HEK293 (cell line): ENCODE measurements at regions not wholly inside any gene's neighbourhood (a gene's known extent, or its start where the extent isn't known, plus 50 kb on each side); places are given as distances from the start of the nearest gene placed in this dataset.

Experiments
- CTCF ChIA-PET: fragments of 350-600 bp; formaldehyde crosslinking; extraction: SDS; loops from one replicate; lab custom pipeline; 2021; ENCODE audit warnings: antibody characterized with exemption; lab: Yijun Ruan, JAX
- POLR2A ChIA-PET: fragments of 300-600 bp; formaldehyde crosslinking; extraction: SDS; loops from one replicate; lab custom pipeline; 2020; ENCODE audit warnings: antibody characterized with exemption, inconsistent platforms; lab: Yijun Ruan, JAX
- H3K27ac ChIP-seq: fragments of 200-500 bp; sonication (Bioruptor generic); 2 replicates; pipeline ENCODE4 v1.5.1; 2014; ENCODE audit warnings: low read depth, low read length, control low read depth, inconsistent platforms; ENCODE audit errors: extremely low read depth
- H3K36me3 ChIP-seq, 2 experiments: fragments of 200-500 bp in 1 of 2; sonication (Bioruptor generic) in 1 of 2; 1 replicate in 1 of 2; 2 replicates in 1 of 2; pipeline ENCODE4 v1.5.1; 2014 to 2017; ENCODE audit warnings: inconsistent platforms in 2 of 2, low read length in 2 of 2; ENCODE audit not compliant: control insufficient read depth in 2 of 2, insufficient read depth in 1 of 2
- H3K4me1 ChIP-seq: fragments of 200-500 bp; sonication (Bioruptor generic); 2 replicates; pipeline ENCODE4 v1.5.1; 2014; ENCODE audit warnings: mild to moderate bottlenecking, low read length, inconsistent platforms; ENCODE audit not compliant: control insufficient read depth, insufficient read depth
- H3K4me3 ChIP-seq: 2 replicates; pipeline ENCODE4 v1.5.1; 2011; ENCODE audit warnings: low read depth, mild to moderate bottlenecking, control low read depth, low read length, moderate library complexity
- H3K9me3 ChIP-seq: fragments of 200-500 bp; sonication (Bioruptor generic); 2 replicates; pipeline ENCODE4 v1.5.1; 2014; ENCODE audit warnings: low read depth, low read length, inconsistent platforms; ENCODE audit not compliant: control insufficient read depth, insufficient read depth
- KLF10 ChIP-seq: fragments of 450-650 bp; IDR thresholded peaks from 2 replicates; pipeline ENCODE4 v1.5.1; 2018; ENCODE audit warnings: missing biosample characterization, mild to moderate bottlenecking, missing genetic modification characterization
- PRDM4 ChIP-seq: fragments of 450-650 bp; formaldehyde crosslinking; IDR thresholded peaks from 2 replicates; pipeline ENCODE4 v1.5.1; 2017; ENCODE audit warnings: missing biosample characterization, missing genetic modification characterization
- SCRT2 ChIP-seq: fragments of 450-650 bp; formaldehyde crosslinking; IDR thresholded peaks from 2 replicates; pipeline ENCODE4 v1.5.1; 2016; ENCODE audit warnings: missing biosample characterization, missing genetic modification characterization
- SETDB1 ChIP-seq: IDR thresholded peaks from one replicate; pipeline ENCODE4 v1.6.1; 2017; ENCODE audit warnings: mild to moderate bottlenecking, low read length, moderate library complexity, mixed read lengths; ENCODE audit not compliant: insufficient read length
- SP3 ChIP-seq: fragments of 450-650 bp; formaldehyde crosslinking; IDR thresholded peaks from 2 replicates; pipeline ENCODE4 v1.5.1; 2016; ENCODE audit warnings: missing biosample characterization, missing genetic modification characterization
- ZBTB20 ChIP-seq: fragments of 450-650 bp; formaldehyde crosslinking; IDR thresholded peaks from 2 replicates; pipeline ENCODE4 v1.5.1; 2016; ENCODE audit warnings: missing biosample characterization, missing genetic modification characterization
- ZFP69B ChIP-seq: fragments of 450-650 bp; formaldehyde crosslinking; IDR thresholded peaks from 2 replicates; pipeline ENCODE4 v1.5.1; 2016; ENCODE audit warnings: missing biosample characterization, missing genetic modification characterization
- ZNF133 ChIP-seq: fragments of 450-650 bp; formaldehyde crosslinking; IDR thresholded peaks from 2 replicates; pipeline ENCODE4 v1.5.1; 2016; ENCODE audit warnings: missing biosample characterization, missing genetic modification characterization
- ZNF174 ChIP-seq: fragments of 450-650 bp; formaldehyde crosslinking; IDR thresholded peaks from 2 replicates; pipeline ENCODE4 v1.5.0; 2017; ENCODE audit warnings: missing biosample characterization, mild to moderate bottlenecking, missing genetic modification characterization
- ZNF175 ChIP-seq: fragments of 450-650 bp; formaldehyde crosslinking; IDR thresholded peaks from 2 replicates; pipeline ENCODE4 v1.5.1; 2016; ENCODE audit warnings: missing biosample characterization, missing genetic modification characterization
- ZNF292 ChIP-seq: fragments of 450-650 bp; formaldehyde crosslinking; IDR thresholded peaks from 2 replicates; pipeline ENCODE4 v1.5.1; 2016; ENCODE audit warnings: low read depth, missing biosample characterization, missing genetic modification characterization, borderline replicate concordance
- ZNF350 ChIP-seq: fragments of 450-650 bp; formaldehyde crosslinking; IDR thresholded peaks from 2 replicates; pipeline ENCODE4 v1.5.0; 2017; ENCODE audit warnings: missing biosample characterization, mild to moderate bottlenecking, missing genetic modification characterization
- ZNF394 ChIP-seq: fragments of 450-650 bp; formaldehyde crosslinking; IDR thresholded peaks from 2 replicates; pipeline ENCODE4 v1.5.1; 2016; ENCODE audit warnings: missing biosample characterization, missing genetic modification characterization, mild to moderate bottlenecking, moderate library complexity, borderline replicate concordance
- ZNF423 ChIP-seq: fragments of 450-650 bp; formaldehyde crosslinking; IDR thresholded peaks from 2 replicates; pipeline ENCODE4 v1.5.1; 2016; ENCODE audit warnings: missing biosample characterization, missing genetic modification characterization
- ZNF449 ChIP-seq: fragments of 450-650 bp; formaldehyde crosslinking; IDR thresholded peaks from 2 replicates; pipeline ENCODE4 v1.5.1; 2017; ENCODE audit warnings: missing biosample characterization, mild to moderate bottlenecking, missing genetic modification characterization, moderate library complexity
- ZNF596 ChIP-seq: fragments of 450-650 bp; IDR thresholded peaks from 2 replicates; pipeline ENCODE4 v1.5.0; 2018; ENCODE audit warnings: missing biosample characterization, mild to moderate bottlenecking, missing genetic modification characterization, moderate library complexity
- ZNF610 ChIP-seq: fragments of 450-650 bp; formaldehyde crosslinking; IDR thresholded peaks from 2 replicates; pipeline ENCODE4 v1.5.1; 2016; ENCODE audit warnings: missing biosample characterization, missing genetic modification characterization, borderline replicate concordance
- ZNF629 ChIP-seq: fragments of 450-650 bp; formaldehyde crosslinking; IDR thresholded peaks from 2 replicates; pipeline ENCODE4 v1.5.1; 2017; ENCODE audit warnings: missing biosample characterization, missing genetic modification characterization
- ZNF658 ChIP-seq: fragments of 450-650 bp; formaldehyde crosslinking; IDR thresholded peaks from 2 replicates; pipeline ENCODE4; 2016; ENCODE audit warnings: missing biosample characterization, missing genetic modification characterization
- ZNF670 ChIP-seq: fragments of 450-650 bp; formaldehyde crosslinking; IDR thresholded peaks from 2 replicates; pipeline ENCODE4 v1.5.1; 2016; ENCODE audit warnings: missing biosample characterization, missing genetic modification characterization, low read depth
- ZNF76 ChIP-seq: fragments of 450-650 bp; formaldehyde crosslinking; IDR thresholded peaks from 2 replicates; pipeline ENCODE4; 2016; ENCODE audit warnings: low read depth, missing biosample characterization, missing genetic modification characterization, borderline replicate concordance
- ZNF792 ChIP-seq: fragments of 450-650 bp; formaldehyde crosslinking; IDR thresholded peaks from 2 replicates; pipeline ENCODE4 v1.5.1; 2016; ENCODE audit warnings: missing biosample characterization, missing genetic modification characterization
- ZNF843 ChIP-seq: fragments of 450-650 bp; formaldehyde crosslinking; IDR thresholded peaks from 2 replicates; pipeline ENCODE4 v1.5.1; 2016; ENCODE audit warnings: missing biosample characterization, missing genetic modification characterization
- ZXDB ChIP-seq: fragments of 450-650 bp; formaldehyde crosslinking; IDR thresholded peaks from 2 replicates; pipeline ENCODE4 v1.5.1; 2016; ENCODE audit warnings: missing biosample characterization, missing genetic modification characterization
- TF ChIP-seq, protein P1 (sequence below): fragments of 450-650 bp; formaldehyde crosslinking; IDR thresholded peaks from 2 replicates; pipeline ENCODE4 v1.5.1; 2017; ENCODE audit warnings: missing biosample characterization, missing genetic modification characterization
- TF ChIP-seq, protein P2 (sequence below): fragments of 450-650 bp; formaldehyde crosslinking; IDR thresholded peaks from 2 replicates; pipeline ENCODE4 v1.5.1; 2016; ENCODE audit warnings: missing biosample characterization, missing genetic modification characterization
- TF ChIP-seq, protein P3 (sequence below): fragments of 450-650 bp; formaldehyde crosslinking; IDR thresholded peaks from 2 replicates; pipeline ENCODE4 v1.5.1; 2016; ENCODE audit warnings: missing biosample characterization, missing genetic modification characterization

- TF ChIP-seq ZNF350 (tag by site-specific recombination) (no peak), ZNF670 (tag by site-specific recombination) (no peak), ZNF610 (no peak), ZNF394 (tag by site-specific recombination) (no peak), ZXDB (tag by site-specific recombination) (no peak)
- TF ChIP-seq, protein P1, sequence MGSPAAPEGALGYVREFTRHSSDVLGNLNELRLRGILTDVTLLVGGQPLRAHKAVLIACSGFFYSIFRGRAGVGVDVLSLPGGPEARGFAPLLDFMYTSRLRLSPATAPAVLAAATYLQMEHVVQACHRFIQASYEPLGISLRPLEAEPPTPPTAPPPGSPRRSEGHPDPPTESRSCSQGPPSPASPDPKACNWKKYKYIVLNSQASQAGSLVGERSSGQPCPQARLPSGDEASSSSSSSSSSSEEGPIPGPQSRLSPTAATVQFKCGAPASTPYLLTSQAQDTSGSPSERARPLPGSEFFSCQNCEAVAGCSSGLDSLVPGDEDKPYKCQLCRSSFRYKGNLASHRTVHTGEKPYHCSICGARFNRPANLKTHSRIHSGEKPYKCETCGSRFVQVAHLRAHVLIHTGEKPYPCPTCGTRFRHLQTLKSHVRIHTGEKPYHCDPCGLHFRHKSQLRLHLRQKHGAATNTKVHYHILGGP (tag by site-specific recombination) = no peak
Observed at GRCh38 chr2:163368655-163369054, 367.2 kb downstream of the FIGN start (continued).

- H3K27ac ChIP-seq = no peak overlapping the region
- H3K36me3 ChIP-seq = no peaks in the 10 kb centered on the region
- ChIA-PET POLR2A (no interaction called here), CTCF (interaction anchor here (1.3 kb wide), 1 partner anchor 22 kb away, joined by 4 read pairs; no protein-coding TSS in a partner anchor)
- no peaks in the 10 kb centered on the region for H3K9me3 ChIP-seq
- H3K4me3 ChIP-seq = no peak overlapping the region
- TF ChIP-seq ZNF133 (tag by site-specific recombination) (no peak), ZNF658 (tag by site-specific recombination) (no peak), ZNF76 (tag by site-specific recombination) (no peak), ZNF292 (tag by site-specific recombination) (no peak)
- no peaks in the 10 kb centered on the region for H3K4me1 ChIP-seq
Observed at GRCh38 chr2:163367825-163368582, 367.8 kb downstream of the FIGN start.

DNA sequence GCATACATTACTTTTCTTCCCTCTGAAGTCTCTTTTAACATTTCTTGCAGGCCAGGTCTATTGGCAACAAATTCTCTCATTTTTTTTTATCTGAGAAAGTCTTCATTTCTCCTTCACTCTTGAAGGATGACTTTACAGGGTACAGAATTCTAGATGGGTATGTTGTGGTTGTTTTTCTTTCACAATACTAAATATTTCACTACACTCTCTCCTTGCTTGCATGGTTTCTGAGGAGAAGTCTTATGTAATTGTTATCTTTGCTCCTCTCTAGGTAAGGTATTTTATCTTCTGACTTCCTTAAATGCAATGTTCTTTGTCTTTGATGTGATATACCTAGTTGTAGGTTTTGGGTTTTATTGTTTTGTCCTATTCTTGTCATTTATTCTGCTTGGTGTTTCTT, 371.1 kb downstream of the FIGN start:
- no peaks in the 10 kb centered on the region for H3K4me1 ChIP-seq
- no peaks in the 10 kb centered on the region for H3K36me3 ChIP-seq
- no peaks in the 10 kb centered on the region for H3K9me3 ChIP-seq
- no peak overlapping the region for H3K4me3 ChIP-seq
- ChIA-PET POLR2A (no interaction called here), CTCF (no interaction called here)
- TF ChIP-seq, protein P2, sequence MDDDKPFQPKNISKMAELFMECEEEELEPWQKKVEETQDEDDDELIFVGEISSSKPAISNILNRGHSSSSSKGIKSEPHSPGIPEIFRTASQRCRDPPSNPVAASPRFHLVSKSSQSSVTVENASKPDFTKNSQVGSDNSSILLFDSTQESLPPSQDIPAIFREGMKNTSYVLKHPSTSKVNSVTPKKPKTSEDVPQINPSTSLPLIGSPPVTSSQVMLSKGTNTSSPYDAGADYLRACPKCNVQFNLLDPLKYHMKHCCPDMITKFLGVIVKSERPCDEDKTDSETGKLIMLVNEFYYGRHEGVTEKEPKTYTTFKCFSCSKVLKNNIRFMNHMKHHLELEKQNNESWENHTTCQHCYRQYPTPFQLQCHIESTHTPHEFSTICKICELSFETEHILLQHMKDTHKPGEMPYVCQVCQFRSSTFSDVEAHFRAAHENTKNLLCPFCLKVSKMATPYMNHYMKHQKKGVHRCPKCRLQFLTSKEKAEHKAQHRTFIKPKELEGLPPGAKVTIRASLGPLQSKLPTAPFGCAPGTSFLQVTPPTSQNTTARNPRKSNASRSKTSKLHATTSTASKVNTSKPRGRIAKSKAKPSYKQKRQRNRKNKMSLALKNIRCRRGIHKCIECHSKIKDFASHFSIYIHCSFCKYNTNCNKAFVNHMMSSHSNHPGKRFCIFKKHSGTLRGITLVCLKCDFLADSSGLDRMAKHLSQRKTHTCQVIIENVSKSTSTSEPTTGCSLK (tag by site-specific recombination) = no peak
- TF ChIP-seq KLF10 (tag by site-specific recombination) (no peak), ZNF174 (tag by site-specific recombination) (no peak), ZNF843 (tag by site-specific recombination) (no peak), ZNF596 (no peak), SETDB1 (no peak), ZNF629 (tag by site-specific recombination) (no peak), SP3 (tag by site-specific recombination) (no peak), PRDM4 (no peak), ZNF449 (no peak), ZNF175 (tag by site-specific recombination) (no peak), ZNF792 (tag by site-specific recombination) (no peak), ZBTB20 (tag by site-specific recombination) (no peak), SCRT2 (no peak), ZNF658 (tag by site-specific recombination) (no peak), ZNF423 (tag by site-specific recombination) (no peak), ZFP69B (tag by site-specific recombination) (no peak)
- TF ChIP-seq, protein P3, sequence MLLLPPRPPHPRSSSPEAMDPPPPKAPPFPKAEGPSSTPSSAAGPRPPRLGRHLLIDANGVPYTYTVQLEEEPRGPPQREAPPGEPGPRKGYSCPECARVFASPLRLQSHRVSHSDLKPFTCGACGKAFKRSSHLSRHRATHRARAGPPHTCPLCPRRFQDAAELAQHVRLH (tag by site-specific recombination) = no peak
- H3K27ac ChIP-seq = no peak overlapping the region
